BLaER1 treated with 17β-estradiol and CSF1 and Interleukin-3, amounts not matched to agents 10 nM and 100 nM (cell line): ENCODE measurements at regions not wholly inside any gene's neighbourhood (a gene's known extent, or its start where the extent isn't known, plus 50 kb on each side); places are given as distances from the start of the nearest gene placed in this dataset.

Experiments used
- H3K27ac ChIP-seq, 11 experiments: shearing (Covaris generic); formaldehyde crosslinking; 2 replicates each; pipeline ENCODE4 v1.8.1; 2022
- H3K27me3 ChIP-seq, 11 experiments: shearing (Covaris generic); formaldehyde crosslinking; 2 replicates each; pipeline ENCODE4 v1.8.1; 2022
- H3K36me3 ChIP-seq, 11 experiments: shearing (Covaris generic); formaldehyde crosslinking; 2 replicates each; pipeline ENCODE4 v1.8.1; 2022
- H3K4me1 ChIP-seq, 10 experiments: shearing (Covaris generic); formaldehyde crosslinking; 2 replicates each; pipeline ENCODE4 v1.8.1; 2022
- H3K4me2 ChIP-seq, 11 experiments: shearing (Covaris generic); formaldehyde crosslinking; 2 replicates each; pipeline ENCODE4 v1.8.1; 2022
- H3K4me3 ChIP-seq, 10 experiments: shearing (Covaris generic); formaldehyde crosslinking; 2 replicates each; pipeline ENCODE4 v1.8.1; 2022
- H3K9ac ChIP-seq, 11 experiments: shearing (Covaris generic); formaldehyde crosslinking; 2 replicates each; pipeline ENCODE4 v1.8.1; 2022
- H3K9me3 ChIP-seq, 11 experiments: shearing (Covaris generic); formaldehyde crosslinking; replicated peaks in 1 of 11; 2 replicates each; pipeline ENCODE4 v1.8.1; 2022
- H4K20me1 ChIP-seq, 11 experiments: shearing (Covaris generic); formaldehyde crosslinking; 2 replicates each; pipeline ENCODE4 v1.8.1; 2022
- Cebpa-rat ChIP-seq, 11 experiments: shearing (Covaris generic); IDR thresholded peaks; 2 replicates each; pipeline ENCODE4 v1.8.1; 2022

DNA sequence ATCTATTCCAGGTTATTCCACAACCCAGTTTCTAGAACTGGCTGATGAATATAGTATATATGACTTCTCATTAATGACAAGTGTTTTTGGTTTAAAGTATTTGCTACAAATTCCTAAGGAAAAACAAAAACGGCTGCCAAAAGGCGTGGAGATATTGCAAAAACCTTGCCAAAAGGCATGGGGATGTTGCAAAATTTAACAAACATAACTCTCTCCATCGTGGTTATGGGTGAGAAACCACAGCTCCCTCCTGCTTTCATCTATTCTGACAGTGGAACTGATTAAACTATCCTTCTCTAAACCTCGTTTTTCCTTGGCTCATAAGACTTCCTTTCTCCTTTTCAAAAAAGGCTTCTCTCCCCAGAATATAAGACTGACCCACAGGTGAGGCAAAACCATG lies 342.0 kb upstream of the PDZRN3 start:
- H3K27me3 ChIP-seq, result no peaks in the 10 kb centered on the region
- no peak overlapping the region for H3K27ac ChIP-seq
- H3K9ac ChIP-seq, result no peak overlapping the region
- H3K4me1 ChIP-seq, result peaks cover 0 to 11% (median 0%) of the 10 kb centered on the region in 10 experiments; a peak in 4 of 20 replicates
- no peak for TF ChIP-seq Cebpa-rat (IDR thresholded peaks at IDR 0.05)
- H3K36me3 ChIP-seq, result no peaks in the 10 kb centered on the region
- H4K20me1 ChIP-seq, result no peaks in the 10 kb centered on the region
- peaks cover 6 to 30% (median 13%) of the 10 kb centered on the region in 11 experiments; a peak in 17 of 22 replicates for H3K9me3 ChIP-seq
- no peak overlapping the region for H3K4me2 ChIP-seq
- no peak overlapping the region for H3K4me3 ChIP-seq

DNA sequence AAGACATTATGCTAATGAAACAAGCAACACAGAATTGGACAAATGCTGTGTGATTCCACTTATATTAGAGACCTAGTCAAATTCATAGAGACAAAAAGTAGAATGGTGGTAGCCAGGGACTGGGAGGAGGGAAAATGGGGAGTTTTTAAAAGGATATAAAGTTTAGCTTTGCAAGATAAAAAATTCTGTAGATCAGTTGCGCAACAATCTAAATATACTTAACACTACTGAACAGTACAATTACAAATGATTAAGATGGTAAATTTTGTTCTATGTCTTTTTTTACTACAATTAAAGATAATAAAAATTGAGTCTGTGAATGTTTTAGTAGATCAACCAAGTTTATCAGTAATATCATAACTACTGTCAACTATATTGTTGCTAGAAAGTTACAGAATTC lies 340.1 kb upstream of the PDZRN3 start:
- Histone ChIP-seq H3K9me3 (peaks cover 0 to 20% (median 4%) of the 10 kb centered on the region in 11 experiments; a peak in 7 of 22 replicates), H3K27me3 (no peaks in the 10 kb centered on the region), H3K9ac (no peak overlapping the region), H3K4me2 (no peak overlapping the region), H3K36me3 (no peaks in the 10 kb centered on the region), H4K20me1 (no peaks in the 10 kb centered on the region), H3K4me1 (peaks cover 0 to 11% (median 0%) of the 10 kb centered on the region in 10 experiments; a peak in 5 of 20 replicates), H3K4me3 (no peak overlapping the region), H3K27ac (no peak overlapping the region)
- TF ChIP-seq Cebpa-rat (IDR thresholded peaks at IDR 0.05), result peak in 5 of 11 experiments; percentile 23 to 75 (median 45); a peak in 6 of 22 replicates

DNA sequence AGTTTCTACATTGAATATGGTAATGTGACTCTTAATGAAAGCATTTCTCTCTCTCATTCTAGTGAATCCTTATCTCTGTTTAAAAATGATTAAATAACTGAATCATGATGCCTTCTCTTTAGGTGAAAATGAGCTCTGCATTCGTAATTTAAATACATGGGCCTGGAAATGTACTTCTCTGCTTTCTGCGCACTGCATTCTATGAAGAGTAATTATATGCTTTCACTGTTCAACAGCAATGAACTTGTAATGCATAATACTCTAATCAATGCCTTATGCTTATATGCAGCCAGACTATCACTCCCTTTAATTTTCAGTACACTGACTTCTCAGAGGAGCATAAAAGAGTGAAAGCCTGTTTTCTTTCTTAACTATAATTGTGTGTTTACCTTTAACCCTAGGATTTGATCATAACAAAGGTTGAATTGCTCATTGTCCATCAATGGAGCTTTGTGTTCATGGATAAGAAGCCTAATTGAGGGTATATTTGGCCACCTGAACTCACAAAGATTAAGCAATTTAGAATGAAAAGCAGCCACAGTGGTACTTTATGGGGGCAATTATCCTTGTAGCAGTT lies 330.8 kb upstream of the PDZRN3 start:
- Histone ChIP-seq H3K27me3 (no peaks in the 10 kb centered on the region), H3K27ac (no peak overlapping the region), H3K4me1 (no peaks in the 10 kb centered on the region), H3K4me2 (no peak overlapping the region), H3K36me3 (no peaks in the 10 kb centered on the region), H3K9me3 (peaks cover 0 to 13% (median 0%) of the 10 kb centered on the region in 11 experiments; a peak in 2 of 22 replicates), H3K9ac (no peak overlapping the region), H3K4me3 (no peak overlapping the region), H4K20me1 (no peaks in the 10 kb centered on the region)
- no peak for TF ChIP-seq Cebpa-rat (IDR thresholded peaks at IDR 0.05)

DNA sequence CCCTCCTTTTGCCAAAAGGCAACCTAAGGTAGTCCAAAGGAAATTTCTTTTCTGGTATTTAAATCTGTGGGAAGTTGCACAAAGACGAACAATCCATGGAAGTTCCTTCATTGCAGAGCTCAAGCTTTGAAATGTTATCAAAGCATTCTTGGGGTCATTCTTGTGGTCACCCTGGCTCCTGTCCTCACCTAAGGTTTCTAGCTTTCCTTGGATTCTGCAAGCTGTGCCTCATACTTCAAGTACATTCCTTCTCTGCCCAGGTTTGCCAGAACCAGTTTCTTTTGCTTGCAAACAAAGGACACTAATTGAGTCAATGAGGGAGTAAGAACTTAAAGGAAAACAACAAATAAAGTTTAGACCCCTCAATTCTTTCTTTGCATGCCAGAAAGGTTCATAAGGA lies 329.8 kb upstream of the PDZRN3 start:
- Histone ChIP-seq H4K20me1 (no peaks in the 10 kb centered on the region), H3K4me3 (no peak overlapping the region), H3K4me1 (peaks cover 0 to 9% (median 3%) of the 10 kb centered on the region in 10 experiments; a peak in 7 of 20 replicates), H3K9me3 (peaks cover 0 to 13% (median 0%) of the 10 kb centered on the region in 11 experiments; a peak in 2 of 22 replicates), H3K36me3 (no peaks in the 10 kb centered on the region), H3K4me2 (no peak overlapping the region), H3K9ac (no peak overlapping the region), H3K27me3 (no peaks in the 10 kb centered on the region), H3K27ac (no peak overlapping the region)
- no peak for TF ChIP-seq Cebpa-rat (IDR thresholded peaks at IDR 0.05)

DNA sequence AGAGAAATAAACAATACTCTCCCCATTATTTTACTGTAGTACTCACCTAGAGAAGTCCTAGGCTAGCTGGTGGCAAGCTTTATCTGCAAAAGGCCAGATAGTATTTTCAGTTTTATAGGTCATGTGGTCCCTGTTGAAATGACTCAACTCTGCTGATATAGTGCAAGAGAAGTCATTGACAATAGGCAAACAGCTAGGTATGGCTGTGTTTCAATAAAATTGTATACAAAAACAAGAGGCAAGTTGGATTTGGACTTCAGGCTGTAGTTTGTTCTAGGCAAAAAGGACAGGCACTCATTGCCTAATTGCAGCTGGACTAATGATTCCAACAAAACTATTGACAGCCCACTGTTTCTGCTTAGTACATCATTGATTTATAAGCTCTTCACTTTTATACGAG lies 328.0 kb upstream of the PDZRN3 start:
- TF ChIP-seq Cebpa-rat (IDR thresholded peaks at IDR 0.05), result no peak
- Histone ChIP-seq H3K4me1 (peaks cover 0 to 10% (median 3%) of the 10 kb centered on the region in 10 experiments; a peak in 7 of 20 replicates), H3K27me3 (no peaks in the 10 kb centered on the region), H3K9me3 (peaks cover 0 to 7% (median 0%) of the 10 kb centered on the region in 11 experiments; a peak in 2 of 22 replicates), H3K4me2 (no peak overlapping the region), H3K27ac (no peak overlapping the region), H4K20me1 (no peaks in the 10 kb centered on the region), H3K36me3 (no peaks in the 10 kb centered on the region), H3K4me3 (no peak overlapping the region), H3K9ac (no peak overlapping the region)

DNA sequence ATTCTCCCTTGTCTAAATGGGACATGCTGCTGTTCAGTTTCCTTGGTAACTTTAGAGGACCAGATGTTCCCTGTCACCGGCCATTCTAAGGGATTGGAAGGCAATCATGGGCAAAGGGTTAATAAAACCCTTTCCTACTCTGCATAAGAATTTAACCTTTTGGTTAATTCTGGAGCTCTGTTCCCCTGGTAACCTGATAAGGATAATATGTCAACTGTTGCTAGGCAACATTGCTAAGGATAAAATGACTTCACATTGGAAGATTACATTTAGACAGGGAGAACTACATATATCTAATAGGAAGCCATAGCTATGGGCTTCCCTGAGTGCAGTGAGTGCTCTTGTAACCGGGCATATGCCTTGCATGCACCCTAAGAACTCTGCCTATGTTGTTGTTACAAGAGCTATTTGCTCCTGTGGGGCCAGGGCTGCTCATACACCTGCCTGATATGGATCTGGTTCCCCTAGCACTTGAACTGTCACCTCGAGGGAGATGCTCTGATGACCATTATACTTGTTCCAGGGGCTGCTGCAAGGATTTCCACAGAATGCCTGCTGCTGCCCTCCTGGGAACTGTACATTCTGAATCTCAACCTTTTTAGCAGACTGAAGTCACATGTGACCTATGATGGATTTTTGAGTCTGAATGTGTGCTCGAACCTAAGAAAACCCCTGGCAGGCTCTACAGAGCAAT lies 326.3 kb upstream of the PDZRN3 start:
- TF ChIP-seq Cebpa-rat (IDR thresholded peaks at IDR 0.05), result no peak
- Histone ChIP-seq H3K27me3 (no peaks in the 10 kb centered on the region), H3K9ac (no peak overlapping the region), H3K36me3 (no peaks in the 10 kb centered on the region), H3K4me1 (peaks cover 0 to 10% (median 3%) of the 10 kb centered on the region in 10 experiments; a peak in 7 of 20 replicates), H3K27ac (no peak overlapping the region), H3K4me3 (no peak overlapping the region), H3K4me2 (no peak overlapping the region), H3K9me3 (no peaks in the 10 kb centered on the region), H4K20me1 (no peaks in the 10 kb centered on the region)

DNA sequence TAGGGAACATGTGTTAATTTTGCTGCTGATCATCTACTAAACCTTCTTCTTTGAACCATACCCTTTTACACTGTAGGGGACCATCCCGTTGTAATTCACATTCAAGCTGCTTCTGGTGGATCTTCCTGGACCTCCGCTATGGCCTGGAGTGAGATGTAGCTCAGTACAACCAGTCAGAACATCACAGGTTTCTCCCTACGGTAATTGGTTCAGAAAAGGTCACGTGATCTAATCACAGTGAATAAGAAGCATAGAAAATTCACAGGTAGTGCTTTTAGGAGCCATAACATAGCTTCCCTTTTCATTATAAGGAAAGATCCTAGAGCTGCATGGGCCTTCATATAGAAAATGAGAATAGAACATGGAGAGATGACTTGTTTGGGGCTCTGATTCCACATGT lies 320.8 kb upstream of the PDZRN3 start:
- no peak overlapping the region for H3K4me2 ChIP-seq
- TF ChIP-seq Cebpa-rat (IDR thresholded peaks at IDR 0.05), result no peak
- peaks cover 0 to 10% (median 3%) of the 10 kb centered on the region in 10 experiments; a peak in 7 of 20 replicates for H3K4me1 ChIP-seq
- H4K20me1 ChIP-seq, result no peaks in the 10 kb centered on the region
- no peak overlapping the region for H3K4me3 ChIP-seq
- no peaks in the 10 kb centered on the region for H3K27me3 ChIP-seq
- H3K27ac ChIP-seq, result no peak overlapping the region
- no peaks in the 10 kb centered on the region for H3K9me3 ChIP-seq
- H3K9ac ChIP-seq, result no peak overlapping the region
- no peaks in the 10 kb centered on the region for H3K36me3 ChIP-seq

DNA sequence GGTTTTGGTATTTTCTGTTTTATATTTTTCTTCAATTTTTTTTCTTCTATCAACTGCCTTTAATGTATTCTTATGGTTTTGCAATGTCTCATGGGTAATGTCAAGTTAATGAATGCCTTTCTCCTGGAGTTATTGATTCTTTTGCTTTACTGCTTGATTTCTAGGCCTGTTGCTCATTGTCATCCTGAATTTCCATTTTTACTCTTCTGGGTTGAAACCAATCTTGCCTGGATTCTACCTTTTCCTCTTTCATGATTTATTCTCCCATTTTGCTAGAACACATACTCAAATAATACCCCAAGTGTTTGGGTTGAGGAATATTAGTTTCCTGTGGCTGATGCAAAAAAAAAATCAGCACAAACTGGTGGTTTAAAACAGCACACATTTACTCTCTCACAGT lies 315.2 kb upstream of the PDZRN3 start:
- TF ChIP-seq Cebpa-rat (IDR thresholded peaks at IDR 0.05), result no peak
- Histone ChIP-seq H3K4me1 (no peaks in the 10 kb centered on the region), H3K4me3 (no peak overlapping the region), H3K27ac (no peak overlapping the region), H3K9me3 (no peaks in the 10 kb centered on the region), H4K20me1 (no peaks in the 10 kb centered on the region), H3K36me3 (no peaks in the 10 kb centered on the region), H3K27me3 (no peaks in the 10 kb centered on the region), H3K4me2 (no peak overlapping the region), H3K9ac (no peak overlapping the region)

DNA sequence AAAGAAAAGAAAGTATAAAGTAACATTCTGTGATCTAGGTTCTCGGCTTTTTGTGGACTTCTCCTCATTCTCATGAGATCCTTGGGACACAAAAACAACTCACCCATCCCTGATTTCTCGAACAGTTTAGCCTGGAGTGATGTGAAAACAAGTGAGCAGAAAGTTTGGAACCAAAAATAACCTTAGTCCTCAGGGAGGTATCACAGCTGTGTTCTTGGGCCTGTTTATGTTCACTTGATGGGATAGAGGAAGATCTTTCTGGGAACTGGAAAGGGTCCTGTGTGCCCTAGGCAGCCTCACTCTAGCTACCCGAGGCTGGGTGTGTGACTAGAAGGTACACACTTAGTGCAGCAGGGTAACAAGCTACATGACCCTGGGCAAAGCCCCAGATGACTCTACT lies 308.8 kb upstream of the PDZRN3 start:
- TF ChIP-seq Cebpa-rat (IDR thresholded peaks at IDR 0.05), result no peak
- Histone ChIP-seq H3K36me3 (no peaks in the 10 kb centered on the region), H3K4me2 (peak overlapping the region in 5 of 11 experiments; percentile 1 to 41 (median 38); a peak in 5 of 22 replicates), H3K27ac (no peak overlapping the region), H3K4me3 (no peak overlapping the region), H3K9me3 (no peaks in the 10 kb centered on the region), H4K20me1 (no peaks in the 10 kb centered on the region), H3K4me1 (peaks cover 0 to 9% (median 3%) of the 10 kb centered on the region in 10 experiments; a peak in 5 of 20 replicates), H3K27me3 (no peaks in the 10 kb centered on the region), H3K9ac (no peak overlapping the region)

DNA sequence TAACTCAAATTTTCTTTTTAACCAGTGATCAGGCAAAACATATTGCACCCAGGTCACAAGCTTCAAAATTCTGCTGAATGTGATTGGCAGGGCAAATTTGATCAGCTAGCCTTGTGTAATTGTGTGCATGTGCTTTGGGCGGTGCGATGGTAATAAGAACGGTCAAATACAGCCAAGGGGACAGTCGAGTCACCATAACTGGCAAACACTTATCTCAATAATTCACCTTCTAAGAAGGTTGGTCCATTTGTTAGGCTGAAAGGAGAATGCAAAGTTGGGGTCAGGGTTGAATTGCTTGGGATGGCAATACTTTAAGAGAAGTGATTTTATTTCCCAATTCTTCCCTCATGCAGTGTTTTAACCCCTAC lies 302.4 kb upstream of the PDZRN3 start:
- no peak overlapping the region for H3K4me2 ChIP-seq
- no peak overlapping the region for H3K4me3 ChIP-seq
- H3K9ac ChIP-seq, result no peak overlapping the region
- no peaks in the 10 kb centered on the region for H3K36me3 ChIP-seq
- H3K27ac ChIP-seq, result no peak overlapping the region
- no peaks in the 10 kb centered on the region for H4K20me1 ChIP-seq
- no peak for TF ChIP-seq Cebpa-rat (IDR thresholded peaks at IDR 0.05)
- H3K27me3 ChIP-seq, result no peaks in the 10 kb centered on the region
- H3K4me1 ChIP-seq, result no peaks in the 10 kb centered on the region
- H3K9me3 ChIP-seq, result no peaks in the 10 kb centered on the region
